ENCODE measurements at regions not wholly inside any gene's neighbourhood (a gene's known extent, or its start where the extent isn't known, plus 50 kb on each side); places are given as distances from the start of the nearest gene placed in this dataset.

DNA sequence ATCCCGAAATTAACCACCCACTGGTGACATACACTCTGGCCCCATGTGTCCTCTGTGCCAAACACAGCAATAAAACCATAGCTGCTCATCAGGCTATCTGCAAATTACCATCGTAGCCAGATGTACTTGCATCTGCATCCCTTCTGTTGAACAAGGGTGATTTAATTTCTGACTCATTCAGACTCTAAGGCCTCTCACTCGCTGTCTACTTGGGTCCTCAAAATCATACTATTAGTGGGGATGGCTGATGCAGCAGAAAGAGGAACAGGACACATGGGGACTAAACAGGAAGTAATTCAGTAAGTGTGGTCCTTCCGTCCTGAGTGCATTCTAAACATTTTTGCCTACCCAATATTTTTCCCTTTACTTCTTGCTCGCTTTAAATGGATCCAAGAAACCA, 2275.0 kb upstream of the PCDH20 start:
- TF ChIP-seq ZFX (IDR thresholded peaks at IDR 0.05): no peak
- TF ChIP-seq, protein P1, sequence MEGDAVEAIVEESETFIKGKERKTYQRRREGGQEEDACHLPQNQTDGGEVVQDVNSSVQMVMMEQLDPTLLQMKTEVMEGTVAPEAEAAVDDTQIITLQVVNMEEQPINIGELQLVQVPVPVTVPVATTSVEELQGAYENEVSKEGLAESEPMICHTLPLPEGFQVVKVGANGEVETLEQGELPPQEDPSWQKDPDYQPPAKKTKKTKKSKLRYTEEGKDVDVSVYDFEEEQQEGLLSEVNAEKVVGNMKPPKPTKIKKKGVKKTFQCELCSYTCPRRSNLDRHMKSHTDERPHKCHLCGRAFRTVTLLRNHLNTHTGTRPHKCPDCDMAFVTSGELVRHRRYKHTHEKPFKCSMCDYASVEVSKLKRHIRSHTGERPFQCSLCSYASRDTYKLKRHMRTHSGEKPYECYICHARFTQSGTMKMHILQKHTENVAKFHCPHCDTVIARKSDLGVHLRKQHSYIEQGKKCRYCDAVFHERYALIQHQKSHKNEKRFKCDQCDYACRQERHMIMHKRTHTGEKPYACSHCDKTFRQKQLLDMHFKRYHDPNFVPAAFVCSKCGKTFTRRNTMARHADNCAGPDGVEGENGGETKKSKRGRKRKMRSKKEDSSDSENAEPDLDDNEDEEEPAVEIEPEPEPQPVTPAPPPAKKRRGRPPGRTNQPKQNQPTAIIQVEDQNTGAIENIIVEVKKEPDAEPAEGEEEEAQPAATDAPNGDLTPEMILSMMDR (conservative IDR thresholded peaks at IDR 0.05): no peak
- no peak overlapping the region for H3K27ac ChIP-seq

DNA sequence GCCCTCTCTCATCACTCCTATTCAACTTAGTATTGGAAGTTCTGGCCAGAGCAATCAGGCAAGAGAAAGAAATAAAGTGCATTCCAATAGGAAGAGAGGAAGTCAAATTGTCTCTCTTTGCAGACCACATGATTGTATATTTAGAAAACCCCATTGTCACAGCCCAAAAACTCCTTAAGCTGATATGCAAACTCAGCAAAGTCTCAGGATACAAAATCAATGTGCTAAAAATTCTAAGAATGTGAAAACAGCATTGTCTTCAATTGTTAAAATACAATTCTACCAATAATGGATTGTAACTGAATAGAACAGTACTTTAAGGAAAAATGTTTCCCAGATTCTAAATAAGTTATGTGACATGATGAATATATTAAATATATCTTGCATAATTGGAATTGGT, 2269.2 kb upstream of the PCDH20 start:
- TF ChIP-seq, protein P1 (conservative IDR thresholded peaks at IDR 0.05): no peak
- TF ChIP-seq ZFX (IDR thresholded peaks at IDR 0.05): no peak
- no peak overlapping the region for H3K27ac ChIP-seq

GRCh38 chr13:63680704-63681103, 2265.1 kb upstream of the PCDH20 start:
- TF ChIP-seq, protein P1 (conservative IDR thresholded peaks at IDR 0.05): no peak
- TF ChIP-seq ZFX (IDR thresholded peaks at IDR 0.05): no peak
- H3K27ac ChIP-seq: no peak overlapping the region

GRCh38 chr13:63671296-63671695, 2255.6 kb upstream of the PCDH20 start:
- no peak overlapping the region for H3K27ac ChIP-seq
- no peak for TF ChIP-seq ZFX (IDR thresholded peaks at IDR 0.05)

GRCh38 chr13:63651394-63651793, 2235.7 kb upstream of the PCDH20 start:
- TF ChIP-seq, protein P1 (conservative IDR thresholded peaks at IDR 0.05): no peak
- no peak for TF ChIP-seq ZFX (IDR thresholded peaks at IDR 0.05)

DNA sequence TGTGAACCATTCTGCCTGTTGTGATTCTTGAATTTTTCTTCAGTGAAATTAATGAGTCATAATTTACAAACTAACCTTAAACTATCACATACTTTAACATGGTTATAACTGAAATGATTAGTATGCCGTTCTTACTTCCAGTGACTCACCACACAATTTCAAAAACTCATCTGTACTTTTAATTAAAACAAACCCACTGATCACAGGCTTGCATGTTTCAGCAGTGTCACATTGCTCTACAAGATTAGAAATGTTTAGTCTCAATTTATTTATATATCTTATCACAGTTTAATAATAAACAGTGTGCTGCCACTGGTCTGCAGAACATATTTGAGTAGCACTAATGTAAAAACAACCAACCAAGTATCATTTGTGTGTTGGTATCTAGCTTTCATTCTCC, 2227.9 kb upstream of the PCDH20 start:
- TF ChIP-seq ZFX (IDR thresholded peaks at IDR 0.05): no peak
- TF ChIP-seq, protein P1 (conservative IDR thresholded peaks at IDR 0.05): no peak
- no peak overlapping the region for H3K27ac ChIP-seq

More at GRCh38 chr13:63651394-63651793, 2235.7 kb upstream of the PCDH20 start:
- no peak overlapping the region for H3K27ac ChIP-seq

DNA sequence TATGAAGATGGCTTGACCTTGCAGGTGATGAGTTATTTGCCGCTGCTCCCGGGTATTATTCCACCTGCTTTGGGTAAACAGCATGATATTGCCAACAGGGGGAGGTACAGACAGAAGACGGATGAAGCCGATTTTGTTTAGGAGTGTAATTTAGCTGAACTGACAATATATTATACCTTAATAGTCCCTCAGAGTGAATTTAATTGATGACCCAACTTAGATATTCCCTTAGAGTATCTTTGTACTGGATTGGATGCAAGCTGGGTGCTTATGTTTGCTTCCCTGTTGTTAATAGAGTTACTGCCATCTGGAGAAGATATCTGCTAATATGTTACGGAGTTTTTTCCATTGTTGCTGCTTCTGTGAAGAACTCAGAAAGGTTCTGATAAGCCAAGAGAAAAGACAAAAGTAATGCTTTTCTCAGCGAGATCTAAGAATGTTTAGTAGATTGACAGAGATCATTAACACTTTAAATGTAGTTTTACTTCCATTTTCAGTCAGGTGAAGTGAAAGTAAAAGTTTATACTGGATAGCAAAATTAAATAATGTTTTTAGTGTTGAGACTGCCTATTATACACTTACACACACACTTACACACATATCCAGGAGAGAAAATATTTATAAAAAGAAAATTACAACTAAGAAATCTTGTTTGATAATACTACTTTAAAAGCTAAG, 2220.8 kb upstream of the PCDH20 start:
- TF ChIP-seq, protein P1 (conservative IDR thresholded peaks at IDR 0.05): peak; percentile 57
- TF ChIP-seq ZFX (IDR thresholded peaks at IDR 0.05): no peak
- H3K27ac ChIP-seq: no peak overlapping the region

DNA sequence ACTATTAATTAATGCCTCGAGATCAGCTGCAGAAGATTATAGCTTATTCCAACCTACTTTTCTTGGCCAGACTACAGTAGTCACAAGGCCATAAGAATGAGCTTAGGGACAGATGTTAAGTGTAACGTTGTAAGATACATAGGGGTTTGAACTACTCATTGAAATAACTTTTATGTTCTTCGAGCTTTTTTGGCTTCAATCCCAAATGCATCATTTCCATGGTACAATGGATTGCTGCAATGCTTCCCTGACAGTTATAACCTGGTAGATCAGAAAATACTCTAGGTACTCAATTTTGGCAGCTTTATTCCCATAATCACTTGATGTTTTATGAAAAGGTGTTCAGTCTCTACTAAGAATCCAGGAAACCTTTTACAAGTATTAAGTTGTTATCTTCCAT, 2216.7 kb upstream of the PCDH20 start:
- no peak overlapping the region for H3K27ac ChIP-seq
- TF ChIP-seq, protein P1 (conservative IDR thresholded peaks at IDR 0.05): no peak
- TF ChIP-seq ZFX (IDR thresholded peaks at IDR 0.05): no peak

All from C4-2B (cell line).